Osteocyte (in vitro differentiated cells): ENCODE measurements at regions not wholly inside any gene's neighbourhood (a gene's known extent, or its start where the extent isn't known, plus 50 kb on each side); places are given as distances from the start of the nearest gene placed in this dataset.

Experiments used
- DNase-seq: peaks from one replicate; pipeline ENCODE4 v3.0.0; 2021; ENCODE audit warnings: mixed read lengths; ENCODE audit not compliant: unreplicated experiment; ENCODE audit errors: extremely low spot score
- H3K27ac Mint-ChIP-seq: one replicate; pipeline ENCODE4 v1.8.0; 2021; ENCODE audit warnings: mild to moderate bottlenecking, mixed read lengths; ENCODE audit not compliant: unreplicated experiment
- H3K27me3 Mint-ChIP-seq: one replicate; pipeline ENCODE4 v1.8.0; 2021; ENCODE audit warnings: mixed read lengths; ENCODE audit not compliant: unreplicated experiment
- H3K36me3 Mint-ChIP-seq: one replicate; pipeline ENCODE4 v1.8.0; 2021; ENCODE audit warnings: mixed read lengths; ENCODE audit not compliant: unreplicated experiment
- H3K4me1 Mint-ChIP-seq: one replicate; pipeline ENCODE4 v1.8.0; 2021; ENCODE audit warnings: mixed read lengths; ENCODE audit not compliant: unreplicated experiment
- H3K4me3 Mint-ChIP-seq: one replicate; pipeline ENCODE4 v1.8.0; 2021; ENCODE audit warnings: mild to moderate bottlenecking, moderate library complexity, mixed read lengths; ENCODE audit not compliant: unreplicated experiment
- H3K9me3 Mint-ChIP-seq: one replicate; pipeline ENCODE4 v1.8.0; 2021; ENCODE audit warnings: mixed read lengths; ENCODE audit not compliant: unreplicated experiment
- CTCF ChIP-seq: fragments of 200-600 bp; sonication (generic); IDR thresholded peaks from 2 replicates; pipeline ENCODE4 v1.5.0; 2021; ENCODE audit warnings: antibody characterized with exemption, mild to moderate bottlenecking, moderate library complexity

GRCh38 chr2:120503793-120504571 is 158.0 kb downstream of the INHBB start:
- no peak overlapping the region for H3K4me3 Mint-ChIP-seq
- no peak overlapping the region for H3K27ac Mint-ChIP-seq
- H3K9me3 Mint-ChIP-seq: no peaks in the 10 kb centered on the region
- peaks cover 55% of the 10 kb centered on the region for H3K27me3 Mint-ChIP-seq
- H3K4me1 Mint-ChIP-seq: no peaks in the 10 kb centered on the region
- TF ChIP-seq CTCF: no peak
- H3K36me3 Mint-ChIP-seq: no peaks in the 10 kb centered on the region
- no peak for DNase-seq

GRCh38 chr2:120504936-120505705 is 159.2 kb downstream of the INHBB start:
- H3K4me3 Mint-ChIP-seq: no peak overlapping the region
- no peaks in the 10 kb centered on the region for H3K9me3 Mint-ChIP-seq
- no peak overlapping the region for H3K27ac Mint-ChIP-seq
- no peaks in the 10 kb centered on the region for H3K4me1 Mint-ChIP-seq
- DNase-seq: no peak
- no peaks in the 10 kb centered on the region for H3K36me3 Mint-ChIP-seq
- no peak for TF ChIP-seq CTCF
- peaks cover 49% of the 10 kb centered on the region for H3K27me3 Mint-ChIP-seq

- Mint-ChIP-seq H3K27me3 (peaks cover 33% of the 10 kb centered on the region), H3K36me3 (no peaks in the 10 kb centered on the region), H3K27ac (no peak overlapping the region), H3K4me1 (no peaks in the 10 kb centered on the region), H3K9me3 (no peaks in the 10 kb centered on the region), H3K4me3 (no peak overlapping the region)
- DNase-seq: no peak
- no peak for TF ChIP-seq CTCF
Measured at GRCh38 chr2:120508567-120509041, 162.7 kb downstream of the INHBB start.

- H3K36me3 Mint-ChIP-seq: no peaks in the 10 kb centered on the region
- TF ChIP-seq CTCF: no peak
- no peaks in the 10 kb centered on the region for H3K4me1 Mint-ChIP-seq
- no peak overlapping the region for H3K27ac Mint-ChIP-seq
- no peak for DNase-seq
- no peaks in the 10 kb centered on the region for H3K9me3 Mint-ChIP-seq
- no peak overlapping the region for H3K4me3 Mint-ChIP-seq
- peaks cover 34% of the 10 kb centered on the region for H3K27me3 Mint-ChIP-seq
Measured at GRCh38 chr2:120509213-120509815, 163.4 kb downstream of the INHBB start.
